GM12878 (cell line): ENCODE measurements at regions not wholly inside any gene's neighbourhood (a gene's known extent, or its start where the extent isn't known, plus 50 kb on each side); places are given as distances from the start of the nearest gene placed in this dataset.

Experiments used
- ATAC-seq: fragments of 200-7000 bp; cut with Tn5 transposase; 3 replicates; pipeline ENCODE4 v1.9.1; 2020; ENCODE audit warnings: mild to moderate bottlenecking, moderate library complexity
- BruUV-seq: library from RNA; stranded (reverse); fragments of 400-500 nt; replicated peaks from 2 replicates; lab custom pipeline; 2021; lab: Mats Ljungman, UMichigan
- CTCF ChIA-PET: fragments of 300-600 bp; sonication (Branson Sonifier 250); formaldehyde crosslinking; extraction: SDS; loops from one replicate; lab custom pipeline; 2021; ENCODE audit warnings: inconsistent platforms; lab: Yijun Ruan, JAX
- POLR2A ChIA-PET: fragments of 350-600 bp; formaldehyde crosslinking; extraction: SDS; loops from one replicate; lab custom pipeline; 2021; ENCODE audit warnings: inconsistent platforms; lab: Charles Lee
- RAD21 ChIA-PET: fragments of 300-600 bp; sonication (Branson Sonifier 250); formaldehyde crosslinking; loops from one replicate; lab custom pipeline; 2023; ENCODE audit warnings: antibody characterized with exemption; ENCODE audit not compliant: unreplicated experiment; lab: Charles Lee
- SMC1A ChIA-PET: fragments of 300-600 bp; sonication (Branson Sonifier 250); formaldehyde crosslinking; loops from one replicate; lab custom pipeline; 2023; ENCODE audit not compliant: unreplicated experiment, uncharacterized antibody; lab: Charles Lee
- DNase-seq: peaks from one replicate; pipeline ENCODE4 v3.0.0-alpha.2; 2011; ENCODE audit warnings: low read depth, low spot score
- FAIRE-seq: peaks from 3 replicates; lab custom pipeline; 2011; peaks lifted over from hg19 to GRCh38; lab: Jason Lieb, UNC
- H2AFZ ChIP-seq: 2 replicates; pipeline ENCODE4 v1.6.0; 2011; ENCODE audit warnings: low read depth, low read length, control low read depth; ENCODE audit not compliant: control insufficient read depth
- H3K27ac ChIP-seq: 2 replicates; pipeline ENCODE4 v1.5.1; 2011; ENCODE audit warnings: control low read depth; ENCODE audit not compliant: control insufficient read depth, insufficient read depth
- H3K27me3 ChIP-seq, 2 experiments: replicated peaks in 1 of 2; 2 replicates each; pipeline versions ENCODE4 v1.6.0 to v1.6.1; 2011; ENCODE audit warnings: low read length in 1 of 2; ENCODE audit not compliant: control insufficient read depth in 2 of 2, insufficient read depth in 2 of 2
- H3K36me3 ChIP-seq, 2 experiments: 2 replicates each; pipeline ENCODE4 v1.5.1; 2011; ENCODE audit warnings: low read length in 1 of 2; ENCODE audit not compliant: control insufficient read depth in 2 of 2, insufficient read depth in 2 of 2
- H3K4me1 ChIP-seq: 2 replicates; pipeline ENCODE4 v1.6.1; 2011; ENCODE audit warnings: mild to moderate bottlenecking, low read length, moderate library complexity, mixed read lengths; ENCODE audit not compliant: control insufficient read depth, insufficient read depth
- H3K4me2 ChIP-seq: 2 replicates; pipeline ENCODE4 v1.6.0; 2011; ENCODE audit warnings: control low read depth; ENCODE audit not compliant: control insufficient read depth, insufficient read depth
- H3K4me3 ChIP-seq: fragments of 200-600 bp; sonication (generic); 2 replicates; pipeline ENCODE4 v1.5.1; 2016
- H3K79me2 ChIP-seq: 2 replicates; pipeline ENCODE4 v1.6.0; 2011; ENCODE audit warnings: low read length; ENCODE audit not compliant: control insufficient read depth, insufficient read depth
- H3K9ac ChIP-seq: 2 replicates; pipeline ENCODE4 v1.8.0; 2011; ENCODE audit warnings: low read length, control low read depth, mixed read lengths; ENCODE audit not compliant: control insufficient read depth, insufficient read depth
- H3K9me3 ChIP-seq: replicated peaks from 3 replicates; pipeline ENCODE4 v1.5.1; 2011; ENCODE audit warnings: mild to moderate bottlenecking, low read length; ENCODE audit not compliant: control insufficient read depth, insufficient read depth
- H4K20me1 ChIP-seq: 2 replicates; pipeline ENCODE4 v1.6.0; 2011; ENCODE audit not compliant: control insufficient read depth, insufficient read depth
- E4F1 ChIP-seq: fragments of 450-650 bp; IDR thresholded peaks from 2 replicates; pipeline ENCODE4 v1.6.1; 2018; ENCODE audit warnings: borderline replicate concordance, mild to moderate bottlenecking; ENCODE audit not compliant: partially characterized antibody
- EGR1 ChIP-seq, 2 experiments: IDR thresholded peaks; 1 replicate in 1 of 2; 2 replicates in 1 of 2; pipeline ENCODE4 v1.6.1; 2011 to 2012; ENCODE audit warnings: low read depth in 2 of 2, low read length in 2 of 2, borderline replicate concordance in 1 of 2, mild to moderate bottlenecking in 1 of 2, moderate library complexity in 1 of 2
- GABPA ChIP-seq: IDR thresholded peaks from 2 replicates; pipeline ENCODE4 v1.6.1; 2014; ENCODE audit warnings: antibody characterized with exemption, low read depth, mild to moderate bottlenecking, inconsistent platforms
- KDM1A ChIP-seq: fragments of 200-600 bp; sonication (generic); IDR thresholded peaks from 2 replicates; pipeline ENCODE4 v1.6.1; 2016; ENCODE audit warnings: borderline replicate concordance
- MTA2 ChIP-seq: fragments of 450-650 bp; IDR thresholded peaks from 2 replicates; pipeline ENCODE4 v1.6.1; 2016; ENCODE audit warnings: low read depth, mild to moderate bottlenecking, moderate library complexity
- SMARCA5 ChIP-seq: fragments of 450-650 bp; IDR thresholded peaks from 2 replicates; pipeline ENCODE4 v1.6.1; 2017; ENCODE audit warnings: mild to moderate bottlenecking
- SMC3 ChIP-seq: IDR thresholded peaks from 2 replicates; pipeline ENCODE4 v1.6.1; 2011; ENCODE audit warnings: low read length, improper control_type of control experiment, borderline replicate concordance
- STAT1 ChIP-seq: fragments of 450-650 bp; conservative IDR thresholded peaks from 2 replicates; pipeline ENCODE4 v1.6.1; 2014; ENCODE audit warnings: antibody characterized with exemption, mild to moderate bottlenecking
- TARDBP ChIP-seq: IDR thresholded peaks from 2 replicates; pipeline ENCODE4 v1.6.1; 2016; ENCODE audit warnings: borderline replicate concordance
- TCF3 ChIP-seq: IDR thresholded peaks from 2 replicates; pipeline ENCODE4 v1.6.1; 2012; ENCODE audit warnings: low read depth, mild to moderate bottlenecking, low read length, borderline replicate concordance; ENCODE audit not compliant: insufficient read depth
- ZBED1 ChIP-seq: IDR thresholded peaks from 2 replicates; pipeline ENCODE4 v1.6.1; 2016; ENCODE audit warnings: borderline replicate concordance
- WGBS: methylation state at CpG from one replicate; pipeline ENCODE4 v1.1.6; 2016; ENCODE audit warnings: low lambda C conversion rate; ENCODE audit not compliant: insufficient replicate concordance, insufficient coverage; ENCODE audit errors: missing lambda C conversion rate; 5-methylcytosine and 5-hydroxymethylcytosine counted together
- in situ Hi-C: fragments of 300-500 bp; cut with MboI; formaldehyde crosslinking; loops from 9 replicates; pipeline ENCODE4 v1.14.3; 2018; ENCODE audit warnings: mixed read lengths
- intact Hi-C: fragments of 100-400 bp; cut with micrococcal nuclease; formaldehyde crosslinking; loops from one replicate; pipeline ENCODE4 v1.14.2; 2022; ENCODE audit not compliant: unreplicated experiment
- TF ChIP-seq, protein P1 (sequence below): IDR thresholded peaks from 2 replicates; pipeline ENCODE4 v1.6.1; 2012; ENCODE audit warnings: low read depth, low read length, improper control_type of control experiment

DNA sequence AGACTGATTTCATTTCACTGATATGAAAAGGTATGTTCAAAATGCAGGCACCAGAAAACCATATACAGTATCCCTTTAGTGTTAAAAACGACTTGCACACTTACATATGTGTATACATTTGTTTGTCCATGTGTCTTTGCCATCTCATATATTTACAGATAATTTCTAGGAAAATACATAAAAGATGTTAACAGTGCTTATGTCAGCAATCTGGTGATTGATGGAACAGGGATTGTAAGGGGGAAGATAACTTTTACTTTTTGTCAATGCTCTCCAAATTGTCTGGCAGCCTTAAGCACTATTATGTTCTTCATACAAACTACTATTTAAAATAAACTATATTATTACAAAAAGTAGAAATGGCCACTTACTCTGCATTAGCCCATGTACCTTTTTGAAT lies 238.5 kb upstream of the DEFB112 start:
- TF ChIP-seq E4F1 (no peak), MTA2 (no peak), SMARCA5 (no peak), STAT1 (no peak), GABPA (no peak), KDM1A (no peak), SMC3 (no peak), ZBED1 (no peak), TARDBP (no peak), EGR1 (IDR thresholded peaks at IDR 0.05; ENCODE audit: borderline replicate concordance in 1 of 2, low read depth in 2 of 2, low read length in 2 of 2) (no peak), TCF3 (no peak)
- TF ChIP-seq, protein P1, sequence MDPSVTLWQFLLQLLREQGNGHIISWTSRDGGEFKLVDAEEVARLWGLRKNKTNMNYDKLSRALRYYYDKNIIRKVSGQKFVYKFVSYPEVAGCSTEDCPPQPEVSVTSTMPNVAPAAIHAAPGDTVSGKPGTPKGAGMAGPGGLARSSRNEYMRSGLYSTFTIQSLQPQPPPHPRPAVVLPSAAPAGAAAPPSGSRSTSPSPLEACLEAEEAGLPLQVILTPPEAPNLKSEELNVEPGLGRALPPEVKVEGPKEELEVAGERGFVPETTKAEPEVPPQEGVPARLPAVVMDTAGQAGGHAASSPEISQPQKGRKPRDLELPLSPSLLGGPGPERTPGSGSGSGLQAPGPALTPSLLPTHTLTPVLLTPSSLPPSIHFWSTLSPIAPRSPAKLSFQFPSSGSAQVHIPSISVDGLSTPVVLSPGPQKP, result no peak
- TF ChIP-seq, all 136 proteins: peak for 0
- Histone ChIP-seq H4K20me1 (no peaks in the 10 kb centered on the region), H3K9ac (no peak overlapping the region), H3K27ac (no peak overlapping the region), H3K27me3 (no peaks in the 10 kb centered on the region), H2AFZ (no peak overlapping the region), H3K4me1 (no peaks in the 10 kb centered on the region), H3K4me3 (no peak overlapping the region), H3K9me3 (no peaks in the 10 kb centered on the region), H3K4me2 (no peak overlapping the region), H3K36me3 (no peaks in the 10 kb centered on the region), H3K79me2 (no peaks in the 10 kb centered on the region)
- ChIA-PET RAD21 (no interaction called here), POLR2A (no interaction called here), CTCF (no interaction called here), SMC1A (no interaction called here)
- in situ Hi-C loops, result no loop called here
- no TSS peak for BruUV-seq
- DNase-seq (no peak), ATAC-seq (no peak), FAIRE-seq (no peak)
- intact Hi-C loops, result no loop called here
- 0% methylated on average over 1 of the region's 1 CpG for WGBS
